HepG2 (cell line): ENCODE measurements at regions not wholly inside any gene's neighbourhood (a gene's known extent, or its start where the extent isn't known, plus 50 kb on each side); places are given as distances from the start of the nearest gene placed in this dataset.

ENCODE experiments used
- ATAC-seq: fragments of 200-7000 bp; cut with Tn5 transposase; 3 replicates; pipeline ENCODE4 v1.9.1; 2020; ENCODE audit warnings: mild to moderate bottlenecking, moderate library complexity
- BruUV-seq: library from RNA; stranded (reverse); fragments of 400-500 nt; replicated peaks from 2 replicates; lab custom pipeline; 2021; lab: Mats Ljungman, UMichigan
- CTCF ChIA-PET: fragments of 300-600 bp; formaldehyde crosslinking; extraction: SDS; loops from one replicate; lab custom pipeline; 2021; ENCODE audit warnings: low total read pairs, inconsistent platforms, low intra/inter-chr PET ratio; lab: Yijun Ruan, JAX
- POLR2A ChIA-PET: fragments of 350-600 bp; sonication (Branson Sonifier 250); formaldehyde crosslinking; loops from one replicate; lab custom pipeline; 2020; ENCODE audit warnings: antibody characterized with exemption, inconsistent platforms; lab: Yijun Ruan, JAX
- DNase-seq: peaks from one replicate; pipeline ENCODE4 v3.0.0-alpha.2; 2015; ENCODE audit warnings: low spot score
- FAIRE-seq: peaks from 3 replicates; lab custom pipeline; 2011; peaks lifted over from hg19 to GRCh38; lab: Jason Lieb, UNC
- H2AFZ ChIP-seq: one replicate; pipeline ENCODE4 v1.6.1; 2011; ENCODE audit warnings: low read length, inconsistent platforms
- H3K27ac ChIP-seq: fragments of 300-600 bp; 3 replicates; pipeline ENCODE4 v1.8.0; 2011; ENCODE audit warnings: mixed run types, mild to moderate bottlenecking, mixed read lengths, low read length, inconsistent platforms; ENCODE audit not compliant: insufficient read depth; ENCODE audit errors: extremely low read length
- H3K27me3 ChIP-seq, 2 experiments: fragments of 200-600 bp in 1 of 2; 2 replicates in 1 of 2; 3 replicates in 1 of 2; pipeline versions ENCODE4 v1.6.0 to v1.8.0; 2011; ENCODE audit warnings: low read length in 2 of 2, mild to moderate bottlenecking in 2 of 2, moderate library complexity in 2 of 2, inconsistent platforms in 1 of 2; ENCODE audit not compliant: insufficient read depth in 2 of 2, control insufficient read depth in 1 of 2
- H3K36me3 ChIP-seq, 2 experiments: fragments of 200-600 bp in 1 of 2; replicated peaks in 1 of 2; 2 replicates in 1 of 2; 3 replicates in 1 of 2; pipeline versions ENCODE4 v1.5.1 to v1.8.0; 2011; ENCODE audit warnings: low read length in 2 of 2, inconsistent platforms in 1 of 2; ENCODE audit not compliant: insufficient read depth in 2 of 2, control insufficient read depth in 1 of 2
- H3K4me1 ChIP-seq: 2 replicates; pipeline ENCODE4 v1.5.1; 2012; ENCODE audit warnings: low read length, inconsistent platforms; ENCODE audit not compliant: insufficient read depth
- H3K4me2 ChIP-seq: 2 replicates; pipeline ENCODE4 v1.6.0; 2011; ENCODE audit warnings: low read depth, low read length, inconsistent platforms
- H3K4me3 ChIP-seq, 3 experiments: fragments of 200-600 bp in 1 of 3; sonication (generic), shearing (Covaris generic) in 1 of 3; replicated peaks in 1 of 3; 2 replicates each; pipeline ENCODE4 v1.5.1; 2011 to 2016; ENCODE audit warnings: low read length in 3 of 3, inconsistent platforms in 2 of 3, low read depth in 2 of 3, mild to moderate bottlenecking in 2 of 3, control low read depth in 1 of 3, mixed read lengths in 1 of 3; ENCODE audit not compliant: insufficient read depth in 1 of 3
- H3K79me2 ChIP-seq: one replicate; pipeline ENCODE4 v1.6.1; 2011; ENCODE audit warnings: low read length, inconsistent platforms; ENCODE audit not compliant: insufficient read depth
- H3K9ac ChIP-seq: 2 replicates; pipeline ENCODE4 v1.6.0; 2011; ENCODE audit warnings: mild to moderate bottlenecking, low read depth, low read length, inconsistent platforms; ENCODE audit not compliant: insufficient read depth
- H3K9me3 ChIP-seq: 2 replicates; pipeline ENCODE4 v1.5.1; 2012; ENCODE audit warnings: mild to moderate bottlenecking, low read length
- H4K20me1 ChIP-seq: 2 replicates; pipeline ENCODE4 v1.6.0; 2011; ENCODE audit warnings: inconsistent platforms, mild to moderate bottlenecking, low read length, moderate library complexity; ENCODE audit not compliant: insufficient read depth
- AGO2 ChIP-seq: fragments of 200-400 bp; formaldehyde crosslinking; optimal IDR thresholded peaks from 2 replicates; pipeline ENCODE3; 2017; ENCODE audit warnings: mild to moderate bottlenecking, low read depth, low read length, moderate library complexity
- MYC ChIP-seq: sonication (generic); formaldehyde crosslinking; IDR thresholded peaks from 2 replicates; pipeline ENCODE4 v1.9.0; 2021; ENCODE audit warnings: missing genetic modification reagents, borderline replicate concordance
- WGBS: methylation state at CpG from one replicate; pipeline ENCODE4 v1.1.6; 2017; ENCODE audit warnings: low lambda C conversion rate; 5-methylcytosine and 5-hydroxymethylcytosine counted together
- in situ Hi-C: cut with HindIII; loops from 2 replicates; pipeline ENCODE4 v1.10.0; 2017; ENCODE audit warnings: low pct_unique_long_range_greater_than_20kb; ENCODE audit not compliant: extremely low pct_ligation_motif_present
- intact Hi-C: fragments of 100-400 bp; cut with micrococcal nuclease; formaldehyde crosslinking; loops from one replicate; pipeline ENCODE4 v1.10.0; 2022; ENCODE audit not compliant: unreplicated experiment
- TF ChIP-seq, protein P1 (sequence below), 2 experiments: sonication (generic) in 1 of 2; formaldehyde crosslinking in 1 of 2; IDR thresholded peaks; 2 replicates each; pipeline versions ENCODE4 v1.6.1 to v1.9.0; 2014 to 2022; ENCODE audit warnings: antibody characterized with exemption in 1 of 2, borderline replicate concordance in 1 of 2, inconsistent platforms in 1 of 2, low read depth in 1 of 2, missing genetic modification reagents in 1 of 2

DNA sequence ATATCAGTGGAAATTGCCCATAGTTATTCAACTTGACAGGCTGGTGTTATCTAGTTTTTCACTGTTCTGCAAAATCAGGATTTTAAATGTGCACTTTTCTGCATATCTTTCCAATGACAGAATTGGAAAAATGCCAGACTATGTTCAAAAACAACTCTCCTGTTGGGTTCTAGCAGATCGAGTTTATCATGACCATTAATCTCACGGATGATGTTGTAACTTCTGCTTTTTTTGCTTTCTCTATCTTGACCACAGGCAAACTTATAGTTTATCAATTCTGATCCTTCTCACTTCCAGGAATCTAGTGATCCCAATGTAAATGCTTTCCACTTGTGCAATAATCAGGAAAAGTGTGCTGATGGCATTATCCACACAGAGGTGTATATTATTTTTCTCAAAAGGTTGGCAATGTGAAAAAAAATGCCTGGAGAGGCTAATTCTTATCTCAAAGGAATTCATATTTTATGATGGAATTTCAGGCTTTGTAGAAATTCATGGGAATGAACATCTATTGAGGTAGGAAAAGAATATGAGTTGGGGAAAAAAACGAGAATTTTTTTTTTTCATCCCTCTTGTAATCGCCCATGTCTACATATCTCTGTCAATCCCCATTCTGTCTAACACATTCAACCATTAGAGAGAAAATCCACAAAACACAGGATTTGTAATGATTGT, 73.6 kb upstream of the DAB2 start (continued):
- TF ChIP-seq, protein P1, sequence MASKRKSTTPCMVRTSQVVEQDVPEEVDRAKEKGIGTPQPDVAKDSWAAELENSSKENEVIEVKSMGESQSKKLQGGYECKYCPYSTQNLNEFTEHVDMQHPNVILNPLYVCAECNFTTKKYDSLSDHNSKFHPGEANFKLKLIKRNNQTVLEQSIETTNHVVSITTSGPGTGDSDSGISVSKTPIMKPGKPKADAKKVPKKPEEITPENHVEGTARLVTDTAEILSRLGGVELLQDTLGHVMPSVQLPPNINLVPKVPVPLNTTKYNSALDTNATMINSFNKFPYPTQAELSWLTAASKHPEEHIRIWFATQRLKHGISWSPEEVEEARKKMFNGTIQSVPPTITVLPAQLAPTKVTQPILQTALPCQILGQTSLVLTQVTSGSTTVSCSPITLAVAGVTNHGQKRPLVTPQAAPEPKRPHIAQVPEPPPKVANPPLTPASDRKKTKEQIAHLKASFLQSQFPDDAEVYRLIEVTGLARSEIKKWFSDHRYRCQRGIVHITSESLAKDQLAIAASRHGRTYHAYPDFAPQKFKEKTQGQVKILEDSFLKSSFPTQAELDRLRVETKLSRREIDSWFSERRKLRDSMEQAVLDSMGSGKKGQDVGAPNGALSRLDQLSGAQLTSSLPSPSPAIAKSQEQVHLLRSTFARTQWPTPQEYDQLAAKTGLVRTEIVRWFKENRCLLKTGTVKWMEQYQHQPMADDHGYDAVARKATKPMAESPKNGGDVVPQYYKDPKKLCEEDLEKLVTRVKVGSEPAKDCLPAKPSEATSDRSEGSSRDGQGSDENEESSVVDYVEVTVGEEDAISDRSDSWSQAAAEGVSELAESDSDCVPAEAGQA (IDR thresholded peaks at IDR 0.05; ENCODE audit: low read depth), result no peak
- TF ChIP-seq, protein P1 (CRISPR knock-in tag; IDR thresholded peaks at IDR 0.05; ENCODE audit: borderline replicate concordance), result no peak

DNA sequence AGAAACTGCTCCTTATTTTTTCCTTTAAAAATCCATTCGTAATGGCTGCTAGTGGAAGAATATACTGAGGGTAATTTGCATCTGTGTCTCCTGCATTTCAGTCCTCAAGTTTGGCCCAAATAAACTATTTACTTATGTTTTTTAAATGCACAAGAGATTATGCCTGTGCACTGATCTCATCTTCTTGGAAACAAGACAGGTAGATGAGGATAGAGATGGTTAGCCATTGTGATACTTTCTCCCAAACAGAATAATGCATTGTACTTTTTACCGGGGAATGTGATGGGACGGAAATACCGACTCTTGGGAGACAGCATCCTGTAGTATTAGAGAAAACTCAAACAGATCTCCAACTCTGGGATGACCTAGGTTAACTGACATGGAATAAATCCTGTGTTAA, 72.5 kb upstream of the DAB2 start:
- 66% methylated on average over 4 of the region's 4 CpGs for WGBS
- no peak overlapping the region for H3K4me2 ChIP-seq
- FAIRE-seq, result no peak
- no peak overlapping the region for H3K9ac ChIP-seq
- H4K20me1 ChIP-seq, result no peaks in the 10 kb centered on the region
- H2AFZ ChIP-seq, result no peak overlapping the region
- no peak for TF ChIP-seq MYC (CRISPR knock-in tag)
- TF ChIP-seq AGO2, result no peak
- TF ChIP-seq, all 625 proteins: peak for 0
- DNase-seq, result no peak
- no peaks in the 10 kb centered on the region for H3K4me1 ChIP-seq
- in situ Hi-C loops, result no loop called here
- no peaks in the 10 kb centered on the region for H3K27me3 ChIP-seq
- ChIA-PET POLR2A (no interaction called here), CTCF (no interaction called here)
- H3K4me3 ChIP-seq, result no peak overlapping the region
- no peak for ATAC-seq
- H3K27ac ChIP-seq, result no peak overlapping the region
- no peaks in the 10 kb centered on the region for H3K79me2 ChIP-seq
- no peaks in the 10 kb centered on the region for H3K36me3 ChIP-seq
- BruUV-seq, result no TSS peak
- H3K9me3 ChIP-seq, result no peaks in the 10 kb centered on the region
- intact Hi-C loops, result no loop called here
